ENCODE measurements at regions not wholly inside any gene's neighbourhood (a gene's known extent, or its start where the extent isn't known, plus 50 kb on each side); places are given as distances from the start of the nearest gene placed in this dataset.
A peak's percentile ranks its signal among the peaks of the same experiment; 100 is the strongest.

DNA sequence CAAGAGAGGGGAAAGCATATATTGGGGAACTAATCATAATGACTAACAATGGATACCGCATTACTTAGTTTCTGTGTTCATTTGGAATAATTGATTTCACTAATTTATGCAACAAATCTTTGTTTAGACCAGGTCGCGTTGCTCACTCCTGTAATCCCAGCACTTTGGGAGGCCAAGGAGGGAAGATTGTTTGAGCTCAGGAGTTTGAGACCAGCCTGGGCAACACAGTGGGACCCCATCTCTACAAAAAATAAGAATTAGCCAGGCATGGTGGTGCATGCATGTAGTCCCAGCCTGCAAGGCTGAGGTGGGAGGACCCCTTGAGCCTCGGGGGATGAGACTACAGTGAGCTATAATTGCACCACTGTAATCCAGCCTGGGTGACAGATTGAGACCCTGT lies 585.7 kb upstream of the CBLB start:
- Histone ChIP-seq H3K4me3 (no peak overlapping the region), H3K36me3 (no peaks in the 10 kb centered on the region), H3K4me1 (no peaks in the 10 kb centered on the region), H3K9me3 (no peaks in the 10 kb centered on the region), H3K27ac (no peak overlapping the region), H3K27me3 (no peaks in the 10 kb centered on the region)
- TF ChIP-seq CTCF (IDR thresholded peaks at IDR 0.05) = no peak
- no peak for ATAC-seq
- DNase-seq = no peak
- intact Hi-C loops (cut with DNase I) = no loop called here

DNA sequence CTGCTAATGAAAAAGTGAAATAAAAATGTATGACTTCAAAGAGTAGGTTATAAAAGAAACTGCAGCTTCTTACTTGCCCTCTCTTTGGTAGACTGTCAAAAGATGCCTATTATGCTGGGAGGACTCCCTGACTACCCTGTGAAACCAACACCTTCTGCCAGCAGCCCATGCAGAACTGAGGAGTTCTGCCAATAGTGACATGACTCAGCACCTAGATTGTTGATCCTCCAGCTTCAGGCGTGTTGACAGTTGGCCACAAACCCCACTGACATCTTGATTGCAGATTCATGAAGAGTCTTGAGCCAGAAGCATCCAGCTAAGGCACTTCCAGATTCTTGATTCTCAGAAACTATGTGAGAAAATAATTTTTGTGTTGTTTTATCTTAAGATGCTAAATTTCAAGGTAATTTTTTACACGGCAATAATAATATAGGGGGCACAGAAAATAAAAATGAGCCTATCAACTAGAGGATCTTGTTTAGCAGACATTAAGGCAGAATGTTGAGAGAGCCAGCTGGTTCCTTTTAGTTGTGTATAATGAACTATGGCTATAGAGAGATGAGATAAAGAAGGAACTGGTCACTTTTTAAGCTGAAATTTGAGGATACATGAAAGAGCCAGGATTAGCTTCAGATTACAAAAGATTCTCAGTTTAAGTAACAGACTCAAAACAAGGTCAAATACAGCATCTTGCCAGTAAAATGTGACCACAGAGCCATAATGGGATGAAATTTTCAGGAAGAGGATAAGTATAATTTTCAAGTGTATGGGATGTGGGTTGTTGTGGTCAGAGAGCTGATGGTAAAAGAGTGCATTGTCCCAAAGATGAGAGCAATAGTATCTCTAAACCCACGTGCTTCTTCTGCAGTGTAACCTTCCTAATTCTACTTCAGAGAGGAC lies 588.7 kb upstream of the CBLB start:
- DNase-seq (no peak), ATAC-seq (peak; percentile 59)
- Histone ChIP-seq H3K27me3 (no peaks in the 10 kb centered on the region), H3K9me3 (no peaks in the 10 kb centered on the region), H3K27ac (no peak overlapping the region), H3K4me1 (no peaks in the 10 kb centered on the region), H3K4me3 (no peak overlapping the region), H3K36me3 (no peaks in the 10 kb centered on the region)
- intact Hi-C loops (cut with DNase I) = no loop called here
- TF ChIP-seq CTCF (IDR thresholded peaks at IDR 0.05) = no peak

DNA sequence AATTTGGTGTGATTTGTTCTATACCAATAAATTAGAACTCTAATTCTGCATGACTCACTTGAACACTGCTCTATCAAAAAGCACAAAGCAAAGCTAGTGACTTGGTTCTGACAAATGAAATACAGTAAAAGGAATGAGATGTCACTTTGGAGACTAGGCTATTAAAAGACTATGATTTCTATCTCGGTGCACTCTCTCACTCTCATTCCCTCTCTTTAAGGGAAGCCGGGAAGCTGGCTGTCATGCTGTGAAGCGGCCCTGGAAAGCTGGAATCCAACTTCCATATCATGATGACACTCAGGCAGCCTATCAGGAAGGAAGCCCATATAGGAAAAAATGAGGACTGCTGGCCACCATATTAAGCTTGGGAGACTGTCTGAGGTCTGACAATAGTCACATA lies 590.1 kb upstream of the CBLB start:
- H3K27me3 ChIP-seq = no peaks in the 10 kb centered on the region
- DNase-seq = no peak
- no peaks in the 10 kb centered on the region for H3K36me3 ChIP-seq
- no peaks in the 10 kb centered on the region for H3K4me1 ChIP-seq
- TF ChIP-seq CTCF (IDR thresholded peaks at IDR 0.05) = no peak
- ATAC-seq = no peak
- H3K9me3 ChIP-seq = no peaks in the 10 kb centered on the region
- intact Hi-C loops (cut with DNase I) = no loop called here
- H3K4me3 ChIP-seq = no peak overlapping the region
- no peak overlapping the region for H3K27ac ChIP-seq

- no peak overlapping the region for H3K27ac ChIP-seq
- DNase-seq (no peak), ATAC-seq (no peak)
- H3K4me1 ChIP-seq = no peaks in the 10 kb centered on the region
- H3K4me3 ChIP-seq = no peak overlapping the region
- no peaks in the 10 kb centered on the region for H3K27me3 ChIP-seq
- H3K36me3 ChIP-seq = no peaks in the 10 kb centered on the region
- TF ChIP-seq CTCF (IDR thresholded peaks at IDR 0.05) = no peak
- intact Hi-C loops (cut with DNase I) = no loop called here
- no peaks in the 10 kb centered on the region for H3K9me3 ChIP-seq
These were observed 598.1 kb upstream of the CBLB start for GRCh38 chr3:106466881-106467280.

GRCh38 chr3:106473576-106474475 lies 605.0 kb upstream of the CBLB start:
- intact Hi-C loops (cut with DNase I) = no loop called here
- TF ChIP-seq CTCF (IDR thresholded peaks at IDR 0.05) = no peak
- Histone ChIP-seq H3K9me3 (no peaks in the 10 kb centered on the region), H3K4me1 (no peaks in the 10 kb centered on the region), H3K4me3 (no peak overlapping the region), H3K36me3 (no peaks in the 10 kb centered on the region), H3K27ac (no peak overlapping the region), H3K27me3 (no peaks in the 10 kb centered on the region)
- ATAC-seq (no peak), DNase-seq (no peak)
